PFSK-1 (cell line): ENCODE measurements at regions not wholly inside any gene's neighbourhood (a gene's known extent, or its start where the extent isn't known, plus 50 kb on each side); places are given as distances from the start of the nearest gene placed in this dataset.

Experiments
- FOXP2 ChIP-seq: optimal IDR thresholded peaks from 2 replicates; pipeline ENCODE3; 2011; ENCODE audit warnings: borderline replicate concordance, control low read depth, inconsistent platforms; ENCODE audit not compliant: insufficient read depth; ENCODE audit errors: extremely low read length, extremely low read depth
- POLR2AphosphoS5 ChIP-seq: IDR thresholded peaks from 2 replicates; pipeline ENCODE4 v1.6.1; 2012; ENCODE audit warnings: low read depth, mild to moderate bottlenecking, control low read depth, low read length, moderate library complexity
- SIN3A ChIP-seq: IDR thresholded peaks from 2 replicates; pipeline ENCODE4 v1.6.1; 2012; ENCODE audit warnings: mild to moderate bottlenecking, low read length, moderate library complexity, borderline replicate concordance; ENCODE audit not compliant: insufficient read depth
- TAF1 ChIP-seq: IDR thresholded peaks from 2 replicates; pipeline ENCODE4 v1.6.1; 2012; ENCODE audit warnings: low read length, control low read depth, borderline replicate concordance; ENCODE audit not compliant: insufficient read depth
- TF ChIP-seq, protein P1 (sequence below), 2 experiments: IDR thresholded peaks; 2 replicates each; pipeline versions ENCODE4 v1.6.1 to v1.8.0; 2011 to 2012; ENCODE audit warnings: low read depth in 2 of 2, low read length in 2 of 2, control low read depth in 1 of 2, inconsistent platforms in 1 of 2, mild to moderate bottlenecking in 1 of 2, moderate library complexity in 1 of 2; ENCODE audit not compliant: insufficient read depth in 1 of 2

DNA sequence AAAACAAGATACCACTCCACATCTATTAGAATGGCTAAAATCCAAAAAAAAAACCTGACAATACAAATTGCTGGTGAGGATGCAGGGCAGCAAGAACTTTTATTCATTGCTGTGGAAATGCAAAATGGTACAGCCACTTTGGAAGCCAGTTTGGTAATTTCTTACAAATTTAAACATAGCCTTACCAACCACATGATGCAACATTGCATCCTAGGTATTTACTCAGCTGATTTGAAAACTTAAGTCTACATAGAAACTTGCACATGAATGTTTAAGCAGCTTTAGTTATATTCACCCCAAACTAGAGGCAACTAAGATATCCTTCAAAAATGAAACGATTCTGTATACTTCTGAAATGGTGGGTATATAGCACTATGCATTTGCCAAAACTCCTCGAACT lies 178.8 kb upstream of the PDE4B start:
- TF ChIP-seq SIN3A, result no peak
- no peak for TF ChIP-seq FOXP2
- TF ChIP-seq, protein P1, sequence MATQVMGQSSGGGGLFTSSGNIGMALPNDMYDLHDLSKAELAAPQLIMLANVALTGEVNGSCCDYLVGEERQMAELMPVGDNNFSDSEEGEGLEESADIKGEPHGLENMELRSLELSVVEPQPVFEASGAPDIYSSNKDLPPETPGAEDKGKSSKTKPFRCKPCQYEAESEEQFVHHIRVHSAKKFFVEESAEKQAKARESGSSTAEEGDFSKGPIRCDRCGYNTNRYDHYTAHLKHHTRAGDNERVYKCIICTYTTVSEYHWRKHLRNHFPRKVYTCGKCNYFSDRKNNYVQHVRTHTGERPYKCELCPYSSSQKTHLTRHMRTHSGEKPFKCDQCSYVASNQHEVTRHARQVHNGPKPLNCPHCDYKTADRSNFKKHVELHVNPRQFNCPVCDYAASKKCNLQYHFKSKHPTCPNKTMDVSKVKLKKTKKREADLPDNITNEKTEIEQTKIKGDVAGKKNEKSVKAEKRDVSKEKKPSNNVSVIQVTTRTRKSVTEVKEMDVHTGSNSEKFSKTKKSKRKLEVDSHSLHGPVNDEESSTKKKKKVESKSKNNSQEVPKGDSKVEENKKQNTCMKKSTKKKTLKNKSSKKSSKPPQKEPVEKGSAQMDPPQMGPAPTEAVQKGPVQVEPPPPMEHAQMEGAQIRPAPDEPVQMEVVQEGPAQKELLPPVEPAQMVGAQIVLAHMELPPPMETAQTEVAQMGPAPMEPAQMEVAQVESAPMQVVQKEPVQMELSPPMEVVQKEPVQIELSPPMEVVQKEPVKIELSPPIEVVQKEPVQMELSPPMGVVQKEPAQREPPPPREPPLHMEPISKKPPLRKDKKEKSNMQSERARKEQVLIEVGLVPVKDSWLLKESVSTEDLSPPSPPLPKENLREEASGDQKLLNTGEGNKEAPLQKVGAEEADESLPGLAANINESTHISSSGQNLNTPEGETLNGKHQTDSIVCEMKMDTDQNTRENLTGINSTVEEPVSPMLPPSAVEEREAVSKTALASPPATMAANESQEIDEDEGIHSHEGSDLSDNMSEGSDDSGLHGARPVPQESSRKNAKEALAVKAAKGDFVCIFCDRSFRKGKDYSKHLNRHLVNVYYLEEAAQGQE (IDR thresholded peaks at IDR 0.05; ENCODE audit: insufficient read depth in 1 of 2, low read depth in 2 of 2, low read length in 2 of 2), result no peak

DNA sequence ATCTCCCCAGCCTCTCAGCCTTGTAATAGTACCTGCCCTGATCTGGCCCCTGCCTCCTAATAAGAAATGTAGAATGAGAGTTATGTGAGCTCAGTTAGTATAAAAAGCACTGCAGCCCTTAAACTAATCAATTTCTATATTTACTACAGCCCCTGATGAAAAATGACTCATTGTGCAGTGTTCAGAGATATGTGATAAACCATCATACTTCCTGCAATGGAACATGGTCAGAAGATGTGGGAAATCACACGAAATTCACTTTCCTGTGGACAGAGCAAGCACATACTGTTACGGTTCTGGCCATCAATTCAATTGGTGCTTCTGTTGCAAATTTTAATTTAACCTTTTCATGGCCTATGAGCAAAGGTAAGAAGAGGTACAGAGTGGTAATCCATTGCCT lies 176.8 kb upstream of the PDE4B start:
- TF ChIP-seq FOXP2 (no peak), POLR2AphosphoS5 (no peak), SIN3A (no peak), TAF1 (no peak)
- TF ChIP-seq, protein P1 (IDR thresholded peaks at IDR 0.05; ENCODE audit: insufficient read depth in 1 of 2, low read depth in 2 of 2, low read length in 2 of 2), result no peak

DNA sequence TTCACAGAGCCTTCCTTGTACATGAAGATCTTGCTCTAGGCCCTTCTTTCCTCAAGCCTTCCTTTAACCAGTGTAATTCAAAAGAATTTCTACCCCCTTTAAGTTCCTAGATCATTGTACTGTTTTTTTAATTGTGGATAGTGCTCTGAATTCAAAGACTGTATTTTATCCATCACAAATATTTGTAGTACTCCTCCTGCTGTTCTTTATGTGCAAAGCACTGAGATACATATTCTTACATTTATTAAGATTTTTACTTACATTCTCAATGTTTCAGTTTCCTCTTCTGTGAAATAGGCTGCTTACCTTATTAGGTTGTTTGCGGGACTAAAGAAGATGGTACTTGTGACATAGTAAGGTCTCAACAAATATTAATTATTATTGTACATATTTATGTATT lies 168.8 kb upstream of the PDE4B start:
- TF ChIP-seq TAF1, result no peak
- TF ChIP-seq FOXP2, result no peak
- TF ChIP-seq, protein P1 (IDR thresholded peaks at IDR 0.05; ENCODE audit: insufficient read depth in 1 of 2, low read depth in 2 of 2, low read length in 2 of 2), result no peak
- TF ChIP-seq SIN3A, result no peak
- TF ChIP-seq POLR2AphosphoS5, result no peak

DNA sequence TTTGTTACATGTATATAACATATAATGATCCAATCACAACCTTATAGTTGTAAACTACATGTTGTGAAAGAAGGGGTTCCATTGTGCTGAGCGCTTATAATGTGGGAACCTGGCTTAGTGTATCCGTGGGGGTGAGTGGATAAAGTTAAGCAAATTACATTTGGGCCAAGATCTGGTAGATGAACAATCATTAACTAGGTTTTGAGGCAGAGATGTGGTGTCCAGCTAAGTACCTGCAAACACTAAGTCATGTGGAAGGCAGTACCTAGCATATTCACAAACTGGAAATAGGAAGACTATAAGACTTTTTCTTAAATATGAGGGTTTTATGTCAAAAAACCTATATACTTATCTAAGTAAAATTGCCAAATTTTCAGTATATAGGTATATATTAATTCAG lies 167.2 kb upstream of the PDE4B start:
- TF ChIP-seq POLR2AphosphoS5, result no peak
- TF ChIP-seq FOXP2, result no peak
- TF ChIP-seq, protein P1 (IDR thresholded peaks at IDR 0.05; ENCODE audit: insufficient read depth in 1 of 2, low read depth in 2 of 2, low read length in 2 of 2), result no peak

DNA sequence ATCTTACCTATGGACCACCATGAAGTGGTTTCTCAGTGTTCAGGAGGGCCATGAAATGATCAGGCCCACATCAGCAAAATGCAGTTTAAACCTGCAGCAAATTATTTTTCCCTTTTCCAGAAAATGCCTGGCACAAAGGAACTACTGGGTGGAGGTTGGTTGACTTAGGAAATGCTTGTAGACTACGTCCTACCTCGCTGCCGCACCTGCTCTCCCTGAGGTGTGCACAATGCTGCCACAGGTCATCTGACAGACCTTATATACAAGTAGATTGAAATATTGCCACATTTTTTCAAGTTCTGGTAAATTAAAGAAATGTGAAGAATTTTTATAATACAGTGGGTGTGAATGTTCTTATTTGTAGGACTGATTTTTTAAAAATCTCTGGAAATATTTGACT lies 166.7 kb upstream of the PDE4B start:
- TF ChIP-seq FOXP2 (no peak), SIN3A (no peak), POLR2AphosphoS5 (no peak), TAF1 (no peak)
- TF ChIP-seq, protein P1 (IDR thresholded peaks at IDR 0.05; ENCODE audit: insufficient read depth in 1 of 2, low read depth in 2 of 2, low read length in 2 of 2), result no peak
